Endothelial cell (in vitro differentiated cells): ENCODE measurements at regions not wholly inside any gene's neighbourhood (a gene's known extent, or its start where the extent isn't known, plus 50 kb on each side); places are given as distances from the start of the nearest gene placed in this dataset.
A peak's percentile ranks its signal among the peaks of the same experiment; 100 is the strongest.
"Not testable (repeated sequence)": the region's sequence is repeated elsewhere in the genome, so short reads cannot be mapped to it uniquely, and the experiment has no call there.

Experiments
- DNase-seq: peaks from one replicate; pipeline ENCODE4 v3.0.0; 2021; ENCODE audit warnings: low spot score
- H3K27ac Mint-ChIP-seq: one replicate; pipeline ENCODE4 v1.8.0; 2021; ENCODE audit warnings: mixed read lengths, inconsistent platforms; ENCODE audit not compliant: unreplicated experiment
- H3K27me3 Mint-ChIP-seq: one replicate; pipeline ENCODE4 v1.8.0; 2021; ENCODE audit warnings: mild to moderate bottlenecking, moderate library complexity, mixed read lengths, inconsistent platforms; ENCODE audit not compliant: unreplicated experiment
- H3K36me3 Mint-ChIP-seq: one replicate; pipeline ENCODE4 v1.8.0; 2021; ENCODE audit warnings: mild to moderate bottlenecking, low read depth, mixed read lengths, inconsistent platforms; ENCODE audit not compliant: unreplicated experiment
- H3K4me1 Mint-ChIP-seq: one replicate; pipeline ENCODE4 v1.8.0; 2021; ENCODE audit warnings: mild to moderate bottlenecking, mixed read lengths, inconsistent platforms; ENCODE audit not compliant: unreplicated experiment
- H3K4me3 Mint-ChIP-seq: one replicate; pipeline ENCODE4 v1.8.0; 2021; ENCODE audit warnings: mild to moderate bottlenecking, mixed read lengths, inconsistent platforms; ENCODE audit not compliant: unreplicated experiment
- H3K9me3 Mint-ChIP-seq: one replicate; pipeline ENCODE4 v1.8.0; 2021; ENCODE audit warnings: mixed read lengths, inconsistent platforms; ENCODE audit not compliant: unreplicated experiment
- TF ChIP-seq, protein P1 (sequence below): fragments of 200-600 bp; sonication (generic); IDR thresholded peaks from one replicate; pipeline ENCODE4 v1.5.0; 2021; ENCODE audit warnings: antibody characterized with exemption; ENCODE audit not compliant: unreplicated experiment

- TF ChIP-seq, protein P1, sequence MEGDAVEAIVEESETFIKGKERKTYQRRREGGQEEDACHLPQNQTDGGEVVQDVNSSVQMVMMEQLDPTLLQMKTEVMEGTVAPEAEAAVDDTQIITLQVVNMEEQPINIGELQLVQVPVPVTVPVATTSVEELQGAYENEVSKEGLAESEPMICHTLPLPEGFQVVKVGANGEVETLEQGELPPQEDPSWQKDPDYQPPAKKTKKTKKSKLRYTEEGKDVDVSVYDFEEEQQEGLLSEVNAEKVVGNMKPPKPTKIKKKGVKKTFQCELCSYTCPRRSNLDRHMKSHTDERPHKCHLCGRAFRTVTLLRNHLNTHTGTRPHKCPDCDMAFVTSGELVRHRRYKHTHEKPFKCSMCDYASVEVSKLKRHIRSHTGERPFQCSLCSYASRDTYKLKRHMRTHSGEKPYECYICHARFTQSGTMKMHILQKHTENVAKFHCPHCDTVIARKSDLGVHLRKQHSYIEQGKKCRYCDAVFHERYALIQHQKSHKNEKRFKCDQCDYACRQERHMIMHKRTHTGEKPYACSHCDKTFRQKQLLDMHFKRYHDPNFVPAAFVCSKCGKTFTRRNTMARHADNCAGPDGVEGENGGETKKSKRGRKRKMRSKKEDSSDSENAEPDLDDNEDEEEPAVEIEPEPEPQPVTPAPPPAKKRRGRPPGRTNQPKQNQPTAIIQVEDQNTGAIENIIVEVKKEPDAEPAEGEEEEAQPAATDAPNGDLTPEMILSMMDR = no peak
- Mint-ChIP-seq H3K9me3 (no peaks in the 10 kb centered on the region), H3K27ac (no peak overlapping the region), H3K36me3 (peaks cover 8% of the 10 kb centered on the region), H3K4me3 (no peak overlapping the region), H3K4me1 (peaks cover 16% of the 10 kb centered on the region), H3K27me3 (peaks cover 5% of the 10 kb centered on the region)
- DNase-seq = no peak
Observed at GRCh38 chr2:744088-744487, 66.9 kb upstream of the TMEM18 start.

DNA sequence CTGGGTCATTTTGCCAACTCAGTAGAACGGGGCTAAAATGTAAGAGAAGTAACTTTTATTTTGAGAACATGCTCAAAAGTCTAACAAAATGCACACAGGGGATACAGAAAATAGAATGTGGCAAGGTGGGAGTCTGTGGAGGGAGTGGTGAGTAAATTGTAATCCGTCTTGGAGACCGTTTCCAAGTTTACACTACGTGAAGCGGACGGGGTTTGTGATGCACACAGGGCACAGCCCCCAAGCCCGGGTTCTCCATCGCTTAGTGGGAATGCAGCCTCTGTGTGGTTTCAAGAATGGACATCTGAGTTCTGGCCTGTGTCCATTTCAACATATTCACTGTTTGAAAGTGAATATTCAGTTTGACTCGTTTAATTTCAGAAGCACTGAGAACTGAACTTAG, 65.0 kb upstream of the TMEM18 start:
- H3K27ac Mint-ChIP-seq = no peak overlapping the region
- H3K9me3 Mint-ChIP-seq = no peaks in the 10 kb centered on the region
- H3K4me1 Mint-ChIP-seq = peaks cover 16% of the 10 kb centered on the region
- H3K4me3 Mint-ChIP-seq = peak overlapping the region; percentile 72
- no peaks in the 10 kb centered on the region for H3K36me3 Mint-ChIP-seq
- TF ChIP-seq, protein P1 = no peak
- peaks cover 5% of the 10 kb centered on the region for H3K27me3 Mint-ChIP-seq
- DNase-seq = no peak

GRCh38 chr2:741195-741496, 63.9 kb upstream of the TMEM18 start:
- no peak for DNase-seq
- H3K27me3 Mint-ChIP-seq = peaks cover 3% of the 10 kb centered on the region
- TF ChIP-seq, protein P1 = no peak
- no peak overlapping the region for H3K27ac Mint-ChIP-seq
- peaks cover 16% of the 10 kb centered on the region for H3K4me1 Mint-ChIP-seq
- H3K4me3 Mint-ChIP-seq = peak overlapping the region; percentile 83
- H3K36me3 Mint-ChIP-seq = no peaks in the 10 kb centered on the region
- H3K9me3 Mint-ChIP-seq = no peaks in the 10 kb centered on the region

DNA sequence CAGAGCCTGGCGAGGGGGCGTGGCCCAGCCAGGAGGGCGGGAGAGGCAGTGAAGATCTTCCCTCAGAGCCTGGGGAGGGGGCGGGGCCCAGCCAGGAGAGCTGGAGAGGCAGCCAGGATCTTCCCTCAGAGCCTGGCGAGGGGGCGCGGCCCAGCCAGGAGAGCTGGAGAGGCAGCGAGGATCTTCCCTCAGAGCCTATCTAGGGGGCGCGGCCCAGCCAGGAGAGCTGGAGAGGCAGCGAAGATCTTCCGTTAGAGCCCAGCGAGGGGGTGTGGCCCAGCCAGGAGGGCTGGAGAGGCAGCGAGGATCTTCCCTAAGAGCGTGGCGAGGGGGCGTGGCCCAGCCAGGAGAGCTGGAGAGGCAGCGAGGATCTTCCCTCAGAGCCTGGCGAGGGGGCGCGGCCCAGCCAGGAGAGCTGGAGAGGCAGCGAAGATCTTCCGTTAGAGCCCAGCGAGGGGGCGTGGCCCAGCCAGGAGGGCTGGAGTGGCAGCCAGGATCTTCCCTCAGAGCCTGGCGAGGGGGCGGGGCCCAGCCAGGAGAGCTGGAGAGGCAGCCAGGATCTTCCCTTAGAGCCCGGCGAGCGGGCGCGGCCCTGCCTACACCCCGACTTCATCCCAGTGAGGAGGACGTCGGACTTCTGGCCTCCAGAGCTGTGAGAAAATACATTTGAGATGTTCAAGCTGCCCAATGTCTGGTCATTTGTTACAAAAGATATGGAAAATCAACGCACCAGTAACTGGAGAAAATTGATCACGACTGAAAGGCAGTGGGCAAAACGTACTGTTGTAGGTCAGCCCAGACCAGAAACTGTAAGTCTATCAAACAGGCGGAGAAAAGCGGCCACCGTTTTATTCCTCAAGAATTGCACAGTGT, 63.4 kb upstream of the TMEM18 start:
- peaks cover 16% of the 10 kb centered on the region for H3K4me1 Mint-ChIP-seq
- H3K27ac Mint-ChIP-seq = peak overlapping the region; percentile 5
- H3K4me3 Mint-ChIP-seq = peak overlapping the region; percentile 83
- not testable (repeated sequence) for H3K27me3 Mint-ChIP-seq, H3K36me3 Mint-ChIP-seq, H3K9me3 Mint-ChIP-seq
- peak; percentile 94 for DNase-seq

DNA sequence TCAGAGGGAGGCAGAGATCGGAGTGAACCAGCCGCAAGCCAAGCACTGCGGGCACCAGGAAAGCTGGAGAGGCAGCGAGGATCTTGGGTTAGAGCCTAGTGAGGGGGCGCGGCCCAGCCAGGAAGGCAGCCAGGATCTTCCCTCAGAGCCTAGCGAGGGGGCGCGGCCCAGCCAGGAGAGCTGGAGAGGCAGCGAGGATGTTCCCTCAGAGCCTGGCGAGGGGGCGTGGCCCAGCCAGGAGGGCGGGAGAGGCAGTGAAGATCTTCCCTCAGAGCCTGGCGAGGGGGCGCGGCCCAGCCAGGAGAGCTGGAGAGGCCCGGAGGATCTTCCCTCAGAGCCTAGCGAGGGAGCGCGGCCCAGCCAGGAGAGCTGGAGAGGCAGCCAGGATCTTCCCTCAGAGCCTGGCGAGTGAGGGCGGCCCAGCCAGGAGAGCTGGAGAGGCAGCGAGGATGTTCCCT, 62.7 kb upstream of the TMEM18 start:
- Mint-ChIP-seq H3K4me3 (peak overlapping the region; percentile 83), H3K27ac (peak overlapping the region; percentile 9)
- not testable (repeated sequence) for DNase-seq

GRCh38 chr2:736939-737338, 59.7 kb upstream of the TMEM18 start:
- peaks cover 14% of the 10 kb centered on the region for H3K4me1 Mint-ChIP-seq
- H3K27ac Mint-ChIP-seq = no peak overlapping the region
- H3K36me3 Mint-ChIP-seq = no peaks in the 10 kb centered on the region
- H3K4me3 Mint-ChIP-seq = no peak overlapping the region
- TF ChIP-seq, protein P1 = no peak
- DNase-seq = no peak
- H3K27me3 Mint-ChIP-seq = peaks cover 3% of the 10 kb centered on the region
- H3K9me3 Mint-ChIP-seq = no peaks in the 10 kb centered on the region

More for the DNA sequence above, 62.7 kb upstream of the TMEM18 start:
- H3K9me3 Mint-ChIP-seq, H3K36me3 Mint-ChIP-seq, H3K27me3 Mint-ChIP-seq: not testable (repeated sequence)
- peaks cover 16% of the 10 kb centered on the region for H3K4me1 Mint-ChIP-seq
